A549 (cell line): ENCODE measurements at regions not wholly inside any gene's neighbourhood (a gene's known extent, or its start where the extent isn't known, plus 50 kb on each side); places are given as distances from the start of the nearest gene placed in this dataset.
"Not testable (repeated sequence)": the region's sequence is repeated elsewhere in the genome, so short reads cannot be mapped to it uniquely, and the experiment has no call there.

ENCODE experiments used
- ATAC-seq, 2 experiments: fragments of 200-7000 bp in 1 of 2; fragments of >200 bp in 1 of 2; cut with Nextera tagmentation in 1 of 2; cut with Tn5 transposase in 1 of 2; 3 replicates each; pipeline versions ENCODE4 v1.8.0 to v1.9.1; 2018 to 2020; ENCODE audit warnings: mild to moderate bottlenecking in 1 of 2, moderate library complexity in 1 of 2
- CTCF ChIA-PET: fragments of 300-600 bp; sonication (Branson Sonifier 250); formaldehyde crosslinking; extraction: SDS; loops from one replicate; lab custom pipeline; 2021; ENCODE audit warnings: antibody characterized with exemption, inconsistent platforms; lab: Yijun Ruan, JAX
- POLR2A ChIA-PET: fragments of 350-600 bp; formaldehyde crosslinking; extraction: SDS; loops from one replicate; lab custom pipeline; 2021; ENCODE audit warnings: antibody characterized with exemption, inconsistent platforms; lab: Yijun Ruan, JAX
- DNase-seq, 2 experiments: peaks; one replicate each; pipeline versions ENCODE4 v3.0.0 to v3.0.0-alpha.2; 2011 to 2016; ENCODE audit warnings: low read depth in 1 of 2, low spot score in 1 of 2
- FAIRE-seq: peaks from 2 replicates; lab custom pipeline; 2011; peaks lifted over from hg19 to GRCh38; lab: Jason Lieb, UNC
- H3K27ac ChIP-seq, 2 experiments: fragments of >200 bp; sonication (Bioruptor Twin); formaldehyde crosslinking; 3 replicates each; pipeline ENCODE4 v1.5.1; 2016 to 2017
- H3K4me1 ChIP-seq: fragments of >200 bp; sonication (Bioruptor Twin); formaldehyde crosslinking; 3 replicates; pipeline ENCODE4 v1.6.1; 2016
- H3K4me2 ChIP-seq: fragments of >200 bp; sonication (Bioruptor Twin); formaldehyde crosslinking; 3 replicates; pipeline ENCODE4 v1.6.1; 2016
- H3K4me3 ChIP-seq: fragments of >200 bp; sonication (Bioruptor Twin); formaldehyde crosslinking; 3 replicates; pipeline ENCODE4 v1.5.1; 2016
- H3K9me3 ChIP-seq: fragments of >200 bp; sonication (Bioruptor Twin); formaldehyde crosslinking; 3 replicates; pipeline ENCODE4 v1.6.1; 2016
- BCL3 ChIP-seq: fragments of >200 bp; sonication (Bioruptor Twin); formaldehyde crosslinking; IDR thresholded peaks from 3 replicates; pipeline ENCODE4 v1.6.1; 2016
- CBX8 ChIP-seq: fragments of 200-600 bp; sonication (generic); IDR thresholded peaks from 2 replicates; pipeline ENCODE4 v1.6.1; 2016
- CEBPB ChIP-seq, 2 experiments: fragments of >200 bp in 1 of 2; sonication (Bioruptor Twin) in 1 of 2; formaldehyde crosslinking in 1 of 2; IDR thresholded peaks; 2 replicates each; pipeline ENCODE4 v1.6.1; 2012 to 2016
- CHD2 ChIP-seq: fragments of 150-350 bp; IDR thresholded peaks from 2 replicates; pipeline ENCODE4 v1.6.1; 2014; ENCODE audit warnings: low read length; ENCODE audit not compliant: partially characterized antibody
- E2F6 ChIP-seq: IDR thresholded peaks from 2 replicates; pipeline ENCODE4 v1.6.1; 2012; ENCODE audit warnings: low read depth, borderline replicate concordance
- EHMT2 ChIP-seq: fragments of 200-600 bp; sonication (generic); IDR thresholded peaks from 2 replicates; pipeline ENCODE4 v1.6.1; 2016; ENCODE audit warnings: antibody characterized with exemption, low read depth, mild to moderate bottlenecking, moderate library complexity
- FOSB ChIP-seq: fragments of 250-450 bp; sonication (Bioruptor Pico); IDR thresholded peaks from 2 replicates; pipeline ENCODE4 v1.5.0; 2020; ENCODE audit warnings: mild to moderate bottlenecking, moderate library complexity
- FOXS1 ChIP-seq: fragments of 250-450 bp; sonication (Bioruptor Pico); IDR thresholded peaks from 2 replicates; pipeline ENCODE4 v1.5.0; 2020; ENCODE audit warnings: mild to moderate bottlenecking, moderate library complexity
- HEYL ChIP-seq: fragments of 250-450 bp; sonication (Bioruptor Pico); IDR thresholded peaks from 2 replicates; pipeline ENCODE4 v1.8.0; 2021; ENCODE audit warnings: mild to moderate bottlenecking, moderate library complexity
- KDM5A ChIP-seq: fragments of 200-600 bp; sonication (generic); IDR thresholded peaks from 2 replicates; pipeline ENCODE4 v1.6.1; 2016; ENCODE audit warnings: antibody characterized with exemption, mild to moderate bottlenecking
- POLR2A ChIP-seq: IDR thresholded peaks from 2 replicates; pipeline ENCODE4 v1.6.1; 2012; ENCODE audit warnings: mild to moderate bottlenecking, low read length
- POLR2AphosphoS2 ChIP-seq: conservative IDR thresholded peaks from 2 replicates; pipeline ENCODE4 v1.6.1; 2012; ENCODE audit warnings: low read length, improper control_type of control experiment, inconsistent platforms
- RAD21 ChIP-seq, 2 experiments: fragments of >200 bp in 1 of 2; sonication (Bioruptor Twin) in 1 of 2; formaldehyde crosslinking in 1 of 2; IDR thresholded peaks in 1 of 2; conservative IDR thresholded peaks in 1 of 2; 2 replicates in 1 of 2; 3 replicates in 1 of 2; pipeline ENCODE4 v1.6.1; 2012 to 2018; ENCODE audit warnings: inconsistent platforms in 1 of 2
- RCOR1 ChIP-seq: fragments of 150-350 bp; IDR thresholded peaks from 2 replicates; pipeline ENCODE4 v1.6.1; 2014; ENCODE audit warnings: antibody characterized with exemption, low read length, low read depth
- TP53 ChIP-seq: fragments of 250-450 bp; sonication (Bioruptor Pico); IDR thresholded peaks from 2 replicates; pipeline ENCODE4 v1.5.0; 2021; ENCODE audit warnings: mild to moderate bottlenecking, moderate library complexity
- ZC3H11A ChIP-seq: fragments of 450-650 bp; IDR thresholded peaks from 2 replicates; pipeline ENCODE4 v1.6.1; 2014; ENCODE audit warnings: antibody characterized with exemption, mild to moderate bottlenecking
- ZNF302 ChIP-seq: fragments of 250-450 bp; sonication (Bioruptor Pico); IDR thresholded peaks from 2 replicates; pipeline ENCODE4 v1.9.0; 2021; ENCODE audit warnings: inconsistent platforms, mild to moderate bottlenecking, moderate library complexity
- WGBS: methylation state at CpG from one replicate; pipeline ENCODE4 v1.1.6; 2017; ENCODE audit errors: missing lambda C conversion rate; 5-methylcytosine and 5-hydroxymethylcytosine counted together
- TF ChIP-seq, protein P1 (sequence below): fragments of >200 bp; sonication (Bioruptor Twin); formaldehyde crosslinking; IDR thresholded peaks from 2 replicates; pipeline ENCODE4 v1.6.1; 2016
- TF ChIP-seq, protein P2 (sequence below): fragments of 150-350 bp; IDR thresholded peaks from 2 replicates; pipeline ENCODE4 v1.6.1; 2014; ENCODE audit warnings: low read depth, mild to moderate bottlenecking, low read length
- TF ChIP-seq, protein P3 (sequence below): IDR thresholded peaks from 2 replicates; pipeline ENCODE4 v1.6.1; 2012

GRCh38 chr5:122669709-122670108 is 105.2 kb upstream of the SNX2 start:
- H3K27ac ChIP-seq, H3K4me3 ChIP-seq, POLR2A ChIA-PET, H3K4me2 ChIP-seq, FAIRE-seq, H3K9me3 ChIP-seq, ATAC-seq, CTCF ChIA-PET, H3K4me1 ChIP-seq, DNase-seq: not testable (repeated sequence)
- 0% methylated on average over 1 of the region's 1 CpG for WGBS

- ChIA-PET POLR2A (no interaction called here), CTCF (interaction anchor here (1.9 kb wide), 1 partner anchor 31 kb away, joined by 4 read pairs; no protein-coding TSS in a partner anchor)
- no peak for DNase-seq
- Histone ChIP-seq H3K4me1 (no peaks in the 10 kb centered on the region), H3K9me3 (no peaks in the 10 kb centered on the region), H3K27ac (no peak overlapping the region), H3K4me3 (no peak overlapping the region), H3K4me2 (no peak overlapping the region)
- no peak for FAIRE-seq
- WGBS, result 34% methylated on average over 3 of the region's 3 CpGs
- ATAC-seq, result 0 out of 6 replicates have a peak, but pooled peaks of 1 of the 2 experiments have one; percentile 19
- TF ChIP-seq E2F6 (no peak), HEYL (CRISPR knock-in tag) (no peak), ZNF302 (CRISPR knock-in tag) (no peak), CEBPB (IDR thresholded peaks at IDR 0.05) (no peak), TP53 (CRISPR knock-in tag) (no peak), RCOR1 (no peak), BCL3 (no peak), KDM5A (no peak), CBX8 (no peak), RAD21 (conservative IDR thresholded peaks at IDR 0.05 in 1 of 2, IDR thresholded peaks at IDR 0.05 in 1 of 2) (no peak), FOSB (CRISPR knock-in tag) (no peak), CHD2 (no peak), POLR2AphosphoS2 (no peak), FOXS1 (no peak), ZC3H11A (no peak), EHMT2 (no peak)
- TF ChIP-seq, protein P1, sequence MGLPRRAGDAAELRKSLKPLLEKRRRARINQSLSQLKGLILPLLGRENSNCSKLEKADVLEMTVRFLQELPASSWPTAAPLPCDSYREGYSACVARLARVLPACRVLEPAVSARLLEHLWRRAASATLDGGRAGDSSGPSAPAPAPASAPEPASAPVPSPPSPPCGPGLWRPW, result no peak
- TF ChIP-seq, protein P2, sequence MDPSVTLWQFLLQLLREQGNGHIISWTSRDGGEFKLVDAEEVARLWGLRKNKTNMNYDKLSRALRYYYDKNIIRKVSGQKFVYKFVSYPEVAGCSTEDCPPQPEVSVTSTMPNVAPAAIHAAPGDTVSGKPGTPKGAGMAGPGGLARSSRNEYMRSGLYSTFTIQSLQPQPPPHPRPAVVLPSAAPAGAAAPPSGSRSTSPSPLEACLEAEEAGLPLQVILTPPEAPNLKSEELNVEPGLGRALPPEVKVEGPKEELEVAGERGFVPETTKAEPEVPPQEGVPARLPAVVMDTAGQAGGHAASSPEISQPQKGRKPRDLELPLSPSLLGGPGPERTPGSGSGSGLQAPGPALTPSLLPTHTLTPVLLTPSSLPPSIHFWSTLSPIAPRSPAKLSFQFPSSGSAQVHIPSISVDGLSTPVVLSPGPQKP, result no peak
- TF ChIP-seq, protein P3, sequence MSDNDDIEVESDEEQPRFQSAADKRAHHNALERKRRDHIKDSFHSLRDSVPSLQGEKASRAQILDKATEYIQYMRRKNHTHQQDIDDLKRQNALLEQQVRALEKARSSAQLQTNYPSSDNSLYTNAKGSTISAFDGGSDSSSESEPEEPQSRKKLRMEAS, result no peak
Observed at GRCh38 chr5:122673343-122673742, 101.5 kb upstream of the SNX2 start.

GRCh38 chr5:122674385-122674784 is 100.5 kb upstream of the SNX2 start:
- ChIA-PET CTCF (no interaction called here), POLR2A (no interaction called here)
- DNase-seq, result no peak
- Histone ChIP-seq H3K4me1 (no peaks in the 10 kb centered on the region), H3K27ac (no peak overlapping the region), H3K4me3 (no peak overlapping the region), H3K9me3 (no peaks in the 10 kb centered on the region), H3K4me2 (no peak overlapping the region)
- 35% methylated on average over 1 of the region's 1 CpG for WGBS
- no peak for TF ChIP-seq HEYL (CRISPR knock-in tag)
- no peak for TF ChIP-seq POLR2A
- no peak for ATAC-seq
- no peak for FAIRE-seq
